ENCODE measurements at regions not wholly inside any gene's neighbourhood (a gene's known extent, or its start where the extent isn't known, plus 50 kb on each side); places are given as distances from the start of the nearest gene placed in this dataset.

- no peaks in the 10 kb centered on the region for H3K23me2 ChIP-seq (ENCODE audit: insufficient read length, low read depth, low read length, poor library complexity, severe bottlenecking)
- Mint-ChIP-seq H3K36me3 (ENCODE audit: insufficient read depth in 1 of 3, low read depth in 3 of 3) (peaks cover 15 to 31% (median 19%) of the 10 kb centered on the region in 3 experiments), H3K4me1 (peaks cover 11 to 12% of the 10 kb centered on the region in 2 experiments), H3K27ac (no peak overlapping the region; a peak in 1 of 7 replicates), H3K9me3 (peaks cover 5 to 18% of the 10 kb centered on the region in 2 experiments; a peak in 4 of 5 replicates), H3K27me3 (ENCODE audit: low read depth) (no peaks in the 10 kb centered on the region), H3K4me3 (no peak overlapping the region)
- H4K5ac ChIP-seq (ENCODE audit: insufficient read length, low read depth, low read length): no peak overlapping the region
- H4K91ac ChIP-seq (ENCODE audit: insufficient read length, low read depth, low read length): no peak overlapping the region
- no peaks in the 10 kb centered on the region for H3K79me2 ChIP-seq (ENCODE audit: insufficient read depth, low read length)
- no peak overlapping the region for H3T11ph ChIP-seq (ENCODE audit: low read length)
- H3K56ac ChIP-seq (ENCODE audit: insufficient read length, low read depth, low read length): no peak overlapping the region
- no peak overlapping the region for H3K18ac ChIP-seq (ENCODE audit: insufficient read length, low read depth, low read length)
- no peaks in the 10 kb centered on the region for H3K27me3 ChIP-seq (ENCODE audit: insufficient read depth, low read length)
- no peak overlapping the region for H2BK20ac ChIP-seq (ENCODE audit: low read depth, low read length, poor library complexity, severe bottlenecking)
- H4K8ac ChIP-seq (replicated peaks; ENCODE audit: insufficient read length, low read depth, low read length): no peak overlapping the region
- no peak for TF ChIP-seq CTCF (conservative IDR thresholded peaks at IDR 0.05)
- H3K9ac ChIP-seq (ENCODE audit: extremely low read depth, insufficient read length, low read length): no peak overlapping the region
- no peak overlapping the region for H2BK15ac ChIP-seq (ENCODE audit: low read depth, low read length)
- H2AK5ac ChIP-seq (ENCODE audit: insufficient read length, low read length): no peak overlapping the region
- H3K79me1 ChIP-seq (ENCODE audit: insufficient read depth, low read depth, low read length, poor library complexity, severe bottlenecking): peaks cover 3% of the 10 kb centered on the region
- DNase-seq: no peak
- H2BK5ac ChIP-seq (ENCODE audit: insufficient read length, low read length): no peak overlapping the region
- H2BK12ac ChIP-seq (ENCODE audit: insufficient read length, low read depth, low read length): no peak overlapping the region
- no peak overlapping the region for H3K23ac ChIP-seq (ENCODE audit: insufficient read length, low read depth, low read length)
- H3K14ac ChIP-seq (ENCODE audit: insufficient read depth, low read length): no peak overlapping the region
- H3K4ac ChIP-seq (ENCODE audit: low read depth, low read length): no peak overlapping the region
- no peak overlapping the region for H3K27ac ChIP-seq (ENCODE audit: insufficient read length, low read depth, low read length)
- no peak overlapping the region for H2AFZ ChIP-seq (ENCODE audit: low read length)
- H4K20me1 ChIP-seq (ENCODE audit: control insufficient read depth, insufficient read depth, insufficient read length): no peaks in the 10 kb centered on the region
- no peaks in the 10 kb centered on the region for H3K9me3 ChIP-seq (ENCODE audit: control insufficient read depth, low read depth, low read length)
- no peaks in the 10 kb centered on the region for H3K4me1 ChIP-seq (ENCODE audit: insufficient read depth, low read length)
- no peak overlapping the region for H2BK120ac ChIP-seq (ENCODE audit: low read depth, low read length, poor library complexity, severe bottlenecking)
- no CpG with 5 or more reads among the region's 2 CpGs for WGBS (ENCODE audit: extremely low coverage, insufficient read length, low lambda C conversion rate)
- H3K4me2 ChIP-seq (ENCODE audit: insufficient read depth, insufficient read length, low read length): no peak overlapping the region
Measured at GRCh38 chr2:185456517-185456916, 282.1 kb upstream of the FSIP2 start.

All from H9 (cell line).